NOMO-1 treated with dmso at 0.1 percent for 144 hours (cell line): ENCODE measurements at regions not wholly inside any gene's neighbourhood (a gene's known extent, or its start where the extent isn't known, plus 50 kb on each side); places are given as distances from the start of the nearest gene placed in this dataset.
"Not testable (repeated sequence)": the region's sequence is repeated elsewhere in the genome, so short reads cannot be mapped to it uniquely, and the experiment has no call there.

Source experiments
- DNase-seq: peaks from one replicate; lab custom pipeline; 2025; ENCODE audit not compliant: unreplicated experiment; lab: John Stamatoyannopoulos, UW

- not testable (repeated sequence) for DNase-seq
Observed at GRCh38 chr10:129213996-129214395, 253.0 kb upstream of the MGMT start.

- DNase-seq = no peak
Observed at GRCh38 chr10:129219364-129219763, 247.7 kb upstream of the MGMT start.

- no peak for DNase-seq
Observed at GRCh38 chr10:129222436-129222835, 244.6 kb upstream of the MGMT start.

GRCh38 chr10:129223363-129223762 is 243.7 kb upstream of the MGMT start:
- DNase-seq = no peak

- no peak for DNase-seq
Observed at GRCh38 chr10:129224065-129224464, 243.0 kb upstream of the MGMT start.

- DNase-seq = no peak
Observed at GRCh38 chr10:129231821-129232220, 235.2 kb upstream of the MGMT start.

- DNase-seq = no peak
Observed at GRCh38 chr10:129233351-129234148, 233.5 kb upstream of the MGMT start.

- DNase-seq = no peak
Observed at GRCh38 chr10:129236274-129236691, 230.8 kb upstream of the MGMT start.

- DNase-seq = no peak
Observed at GRCh38 chr10:129241461-129241860, 225.6 kb upstream of the MGMT start.

- DNase-seq = no peak
Observed at GRCh38 chr10:129244298-129244697, 222.7 kb upstream of the MGMT start.

- DNase-seq = no peak
Observed at GRCh38 chr10:129244757-129245156, 222.3 kb upstream of the MGMT start.

GRCh38 chr10:129253161-129253864 is 213.7 kb upstream of the MGMT start:
- no peak for DNase-seq

- DNase-seq = no peak
Observed at GRCh38 chr10:129253865-129254179, 213.2 kb upstream of the MGMT start.

GRCh38 chr10:129258283-129258923 is 208.6 kb upstream of the MGMT start:
- DNase-seq = no peak

- no peak for DNase-seq
Observed at GRCh38 chr10:129259128-129259815, 207.8 kb upstream of the MGMT start.

- DNase-seq = no peak
Observed at GRCh38 chr10:129272176-129272575, 194.9 kb upstream of the MGMT start.

- DNase-seq = no peak
Observed at GRCh38 chr10:129272866-129273650, 194.0 kb upstream of the MGMT start.

GRCh38 chr10:129273860-129274259 is 193.2 kb upstream of the MGMT start:
- DNase-seq = no peak

GRCh38 chr10:129274748-129275474 is 192.1 kb upstream of the MGMT start:
- no peak for DNase-seq

GRCh38 chr10:129275886-129276285 is 191.2 kb upstream of the MGMT start:
- no peak for DNase-seq
